ENCODE measurements at regions not wholly inside any gene's neighbourhood (a gene's known extent, or its start where the extent isn't known, plus 50 kb on each side); places are given as distances from the start of the nearest gene placed in this dataset.
"Not testable (repeated sequence)": the region's sequence is repeated elsewhere in the genome, so short reads cannot be mapped to it uniquely, and the experiment has no call there.

DNA sequence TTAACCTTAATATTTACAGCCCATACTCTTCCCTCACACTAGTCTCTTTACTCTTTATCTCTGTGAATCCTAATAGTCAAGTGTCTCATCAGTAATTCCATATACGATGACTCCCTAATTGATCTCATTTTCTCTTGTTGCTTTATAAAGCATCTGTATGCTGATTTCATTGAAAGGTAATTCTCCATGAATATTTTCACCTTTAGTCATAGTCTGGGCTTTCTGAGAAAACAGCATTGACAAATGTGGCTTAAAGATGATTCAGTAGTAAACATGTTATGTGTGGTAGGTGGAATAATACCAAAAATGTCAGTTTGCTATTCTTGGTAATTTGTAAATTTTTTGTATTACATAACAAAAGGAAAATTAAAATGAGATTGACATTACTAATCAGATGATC, 1176.5 kb downstream of the NCAM2 start:
- Mint-ChIP-seq H3K9me3 (peaks cover 7% of the 10 kb centered on the region), H3K27ac (no peak overlapping the region), H3K36me3 (no peaks in the 10 kb centered on the region), H3K4me1 (no peaks in the 10 kb centered on the region), H3K27me3 (no peaks in the 10 kb centered on the region), H3K4me3 (no peak overlapping the region)
- no peak for DNase-seq
- CTCF ChIA-PET: no interaction called here

DNA sequence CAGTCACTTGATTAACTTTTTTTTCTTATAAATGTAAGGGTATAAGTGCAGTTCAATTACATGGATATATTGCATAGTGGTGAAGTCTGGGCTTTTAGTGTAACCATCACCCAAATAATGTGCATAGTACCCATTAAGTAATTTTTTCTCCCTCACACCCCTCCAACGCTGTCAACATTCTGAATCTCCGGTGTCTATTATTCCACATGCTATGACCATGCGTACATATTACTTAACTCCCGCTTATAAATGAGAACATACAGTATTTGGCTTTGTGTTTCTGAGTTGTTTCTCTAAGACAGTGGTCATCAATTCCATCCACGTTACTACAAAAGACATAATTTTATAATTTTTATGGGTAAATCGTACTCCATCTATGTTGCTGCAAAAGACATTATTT, 1191.1 kb downstream of the NCAM2 start:
- H3K4me1 Mint-ChIP-seq: no peaks in the 10 kb centered on the region
- no peak overlapping the region for H3K4me3 Mint-ChIP-seq
- H3K36me3 Mint-ChIP-seq: no peaks in the 10 kb centered on the region
- H3K27ac Mint-ChIP-seq: no peak overlapping the region
- CTCF ChIA-PET: no interaction called here
- no peaks in the 10 kb centered on the region for H3K27me3 Mint-ChIP-seq
- no peak for DNase-seq
- H3K9me3 Mint-ChIP-seq: no peaks in the 10 kb centered on the region

DNA sequence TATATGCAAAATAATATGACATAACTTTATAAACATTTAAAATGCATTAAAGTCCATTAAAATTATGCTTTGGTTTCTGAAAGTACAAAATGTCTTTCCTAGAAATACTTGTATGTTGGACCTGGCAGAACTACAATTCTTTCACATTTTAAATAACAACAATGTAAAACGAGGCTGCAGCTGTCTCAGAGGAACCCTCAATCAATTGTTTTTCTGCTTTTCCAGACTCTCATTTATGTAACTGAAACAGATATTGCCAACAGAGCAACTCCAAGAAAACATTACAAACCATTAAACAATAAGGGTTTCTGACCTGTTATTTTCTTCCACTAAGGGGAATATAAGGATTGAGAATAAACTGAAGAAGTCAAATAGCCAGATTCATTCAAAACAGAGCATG, 1193.4 kb downstream of the NCAM2 start:
- H3K4me3 Mint-ChIP-seq: no peak overlapping the region
- no peak for DNase-seq
- CTCF ChIA-PET: no interaction called here
- no peaks in the 10 kb centered on the region for H3K36me3 Mint-ChIP-seq
- no peaks in the 10 kb centered on the region for H3K27me3 Mint-ChIP-seq
- no peaks in the 10 kb centered on the region for H3K4me1 Mint-ChIP-seq
- H3K9me3 Mint-ChIP-seq: no peaks in the 10 kb centered on the region
- H3K27ac Mint-ChIP-seq: no peak overlapping the region

DNA sequence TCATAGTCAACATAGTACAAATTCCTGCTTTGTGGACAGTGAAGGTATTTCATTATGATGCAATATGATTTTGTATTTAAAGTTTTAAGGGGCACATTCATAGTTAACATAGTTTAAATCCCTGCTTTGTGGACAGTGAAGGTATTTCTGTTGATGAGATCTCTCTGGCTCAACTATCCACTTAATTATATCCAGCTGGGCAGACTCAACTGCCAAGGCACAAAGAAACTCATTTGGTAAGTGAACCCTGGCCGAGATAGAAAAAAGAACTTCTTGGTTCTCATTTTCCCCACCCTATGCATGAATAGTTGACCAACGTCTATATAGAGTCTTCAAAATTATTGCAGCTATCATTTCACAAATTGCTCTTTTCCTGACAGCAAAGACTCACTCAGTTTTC, 1194.6 kb downstream of the NCAM2 start:
- DNase-seq: no peak
- Mint-ChIP-seq H3K4me1 (no peaks in the 10 kb centered on the region), H3K36me3 (no peaks in the 10 kb centered on the region), H3K4me3 (no peak overlapping the region), H3K9me3 (no peaks in the 10 kb centered on the region), H3K27me3 (no peaks in the 10 kb centered on the region), H3K27ac (no peak overlapping the region)
- CTCF ChIA-PET: no interaction called here

DNA sequence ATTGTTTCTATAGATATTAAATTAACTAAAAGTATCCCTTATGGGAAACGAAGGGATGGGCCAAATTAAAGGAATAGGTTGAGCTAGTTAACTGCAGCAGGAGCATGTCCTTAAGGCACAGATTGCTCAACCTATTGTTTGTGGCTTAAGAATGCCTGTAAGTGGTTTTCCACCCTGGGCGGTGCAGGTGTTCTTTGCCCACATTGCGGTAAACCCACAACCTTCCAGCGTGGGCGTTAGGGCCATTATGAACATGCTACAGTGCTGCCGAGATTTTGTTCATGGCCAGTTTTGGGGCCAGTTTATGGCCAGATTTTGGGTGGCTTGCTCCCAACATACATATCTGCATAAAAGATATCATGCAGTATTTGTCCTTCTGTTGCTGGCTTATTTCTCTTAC, 1196.8 kb downstream of the NCAM2 start:
- not testable (repeated sequence) for DNase-seq, H3K4me3 Mint-ChIP-seq, H3K36me3 Mint-ChIP-seq

DNA sequence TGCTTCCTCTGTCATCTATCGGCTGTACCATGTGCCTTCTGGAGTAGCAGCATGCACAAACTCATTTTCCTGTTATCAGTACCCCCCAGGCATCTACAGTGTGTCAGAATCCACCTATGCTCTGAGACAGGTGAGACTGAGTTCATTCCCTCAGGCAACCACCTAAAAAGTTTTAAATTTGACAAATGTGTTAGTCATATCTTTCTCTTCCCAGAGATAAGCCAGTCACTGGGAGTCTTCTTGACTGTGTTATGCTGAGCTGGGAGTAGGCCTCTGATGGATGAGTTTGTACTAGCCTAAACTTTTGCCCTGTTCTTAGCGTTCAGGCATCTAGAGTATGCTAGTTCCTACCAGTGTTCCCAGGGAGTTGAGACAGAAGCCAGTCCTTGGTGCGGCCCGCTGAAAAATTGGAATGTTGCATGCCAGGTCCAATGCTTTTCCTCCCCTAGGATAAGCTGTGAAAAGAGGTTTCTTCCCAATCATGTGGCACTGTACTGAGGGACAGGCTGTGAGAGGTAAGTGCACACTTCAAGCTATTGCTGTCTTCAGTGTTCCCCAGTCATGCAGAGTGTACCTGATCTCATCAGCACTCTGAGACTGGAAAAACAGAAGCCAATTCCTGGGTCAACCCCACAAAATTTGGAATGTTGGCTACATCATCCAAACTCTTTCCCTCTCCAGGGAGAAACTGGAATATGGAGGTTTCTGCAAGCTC, 1202.3 kb downstream of the NCAM2 start:
- Mint-ChIP-seq H3K9me3 (no peaks in the 10 kb centered on the region), H3K36me3 (no peaks in the 10 kb centered on the region), H3K4me1 (no peaks in the 10 kb centered on the region), H3K27me3 (no peaks in the 10 kb centered on the region), H3K4me3 (no peak overlapping the region), H3K27ac (no peak overlapping the region)
- DNase-seq: no peak
- CTCF ChIA-PET: no interaction called here

More for the DNA sequence above, 1196.8 kb downstream of the NCAM2 start:
- H3K4me1 Mint-ChIP-seq, H3K27me3 Mint-ChIP-seq, CTCF ChIA-PET, H3K27ac Mint-ChIP-seq, H3K9me3 Mint-ChIP-seq: not testable (repeated sequence)

DNA sequence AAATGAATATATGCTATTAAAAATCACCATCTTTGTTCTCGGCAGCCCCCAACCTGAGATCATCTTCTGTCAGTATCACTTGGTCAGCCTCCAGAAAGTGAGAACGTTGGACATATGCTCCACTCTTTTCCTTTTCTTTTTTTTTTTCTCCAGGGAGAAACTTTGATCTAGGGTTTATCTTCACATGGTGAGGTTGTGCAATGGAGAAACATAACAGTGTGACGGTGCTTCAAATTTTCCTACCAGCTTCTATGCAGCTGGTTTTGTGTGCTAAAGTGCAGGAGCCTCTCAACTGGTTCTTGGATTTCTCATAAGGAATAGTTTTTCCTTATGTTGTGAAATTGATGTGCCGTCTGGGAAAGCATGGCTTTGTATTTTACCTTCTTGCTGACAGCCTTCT, 1202.9 kb downstream of the NCAM2 start:
- H3K27me3 Mint-ChIP-seq: no peaks in the 10 kb centered on the region
- H3K27ac Mint-ChIP-seq: no peak overlapping the region

DNA sequence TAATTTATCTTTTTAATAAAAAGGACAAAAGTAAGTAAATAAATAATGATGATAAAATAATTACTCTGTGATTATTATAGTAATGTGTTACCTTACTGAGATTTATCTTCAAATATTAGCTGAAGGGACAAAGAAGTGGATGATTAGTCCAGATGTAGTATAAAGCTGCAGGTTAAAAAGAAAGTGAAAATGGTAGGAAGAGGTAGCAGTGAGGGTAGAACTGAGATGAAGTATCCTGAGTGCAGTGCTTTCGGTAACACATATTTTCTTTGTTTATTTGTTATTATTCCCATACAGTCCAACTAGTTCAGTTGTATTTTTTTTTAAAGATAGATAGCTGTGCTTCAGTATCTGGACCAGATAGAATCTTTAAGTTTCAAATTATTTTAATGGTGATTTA, 1203.5 kb downstream of the NCAM2 start:
- no peak for DNase-seq
- Mint-ChIP-seq H3K4me3 (no peak overlapping the region), H3K27me3 (no peaks in the 10 kb centered on the region), H3K36me3 (no peaks in the 10 kb centered on the region), H3K9me3 (no peaks in the 10 kb centered on the region), H3K27ac (no peak overlapping the region), H3K4me1 (no peaks in the 10 kb centered on the region)
- CTCF ChIA-PET: no interaction called here

More for the DNA sequence above, 1202.9 kb downstream of the NCAM2 start:
- no peaks in the 10 kb centered on the region for H3K9me3 Mint-ChIP-seq
- H3K4me3 Mint-ChIP-seq: no peak overlapping the region
- CTCF ChIA-PET: no interaction called here
- no peaks in the 10 kb centered on the region for H3K36me3 Mint-ChIP-seq
- no peaks in the 10 kb centered on the region for H3K4me1 Mint-ChIP-seq
- no peak for DNase-seq

DNA sequence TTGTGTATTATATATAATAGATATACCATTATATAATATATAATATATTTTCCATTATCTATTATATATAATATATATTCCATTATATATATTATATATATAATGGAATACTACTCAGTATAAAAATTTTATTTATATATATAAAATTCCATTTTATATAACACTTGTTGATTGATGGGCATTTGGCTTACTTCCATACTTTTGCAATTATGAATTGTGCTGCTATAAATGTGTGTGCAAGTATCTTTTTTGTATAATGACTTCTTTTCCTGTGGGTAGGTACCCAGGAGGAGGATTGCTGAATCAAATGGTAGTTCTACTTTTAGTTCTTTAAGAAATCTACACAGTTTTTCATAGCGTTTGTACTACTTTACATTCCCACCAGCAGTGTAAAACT, 1211.1 kb downstream of the NCAM2 start:
- CTCF ChIA-PET: no interaction called here
- no peak overlapping the region for H3K27ac Mint-ChIP-seq
- no peak for DNase-seq
- no peaks in the 10 kb centered on the region for H3K36me3 Mint-ChIP-seq
- no peak overlapping the region for H3K4me3 Mint-ChIP-seq
- H3K4me1 Mint-ChIP-seq: no peaks in the 10 kb centered on the region
- no peaks in the 10 kb centered on the region for H3K27me3 Mint-ChIP-seq
- H3K9me3 Mint-ChIP-seq: peaks cover 5% of the 10 kb centered on the region

DNA sequence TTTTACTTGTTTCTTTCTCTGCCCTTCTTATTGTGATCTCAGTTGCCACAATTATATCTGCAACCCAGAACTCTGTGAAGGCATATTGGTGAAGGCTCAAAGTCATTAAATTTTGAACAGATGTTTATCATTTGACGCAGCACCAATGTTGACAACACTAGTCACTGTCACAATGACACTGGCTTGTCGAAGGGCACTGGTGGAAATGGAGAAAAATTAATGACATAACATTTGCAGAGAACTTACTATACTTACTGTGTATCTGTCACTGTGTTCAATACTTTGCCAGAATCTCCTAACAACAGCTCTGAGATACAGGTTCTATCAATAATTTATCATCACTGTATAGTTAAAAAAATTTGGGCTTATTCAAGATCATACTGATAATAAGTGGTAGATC, 1213.7 kb downstream of the NCAM2 start:
- no peaks in the 10 kb centered on the region for H3K4me1 Mint-ChIP-seq

DNA sequence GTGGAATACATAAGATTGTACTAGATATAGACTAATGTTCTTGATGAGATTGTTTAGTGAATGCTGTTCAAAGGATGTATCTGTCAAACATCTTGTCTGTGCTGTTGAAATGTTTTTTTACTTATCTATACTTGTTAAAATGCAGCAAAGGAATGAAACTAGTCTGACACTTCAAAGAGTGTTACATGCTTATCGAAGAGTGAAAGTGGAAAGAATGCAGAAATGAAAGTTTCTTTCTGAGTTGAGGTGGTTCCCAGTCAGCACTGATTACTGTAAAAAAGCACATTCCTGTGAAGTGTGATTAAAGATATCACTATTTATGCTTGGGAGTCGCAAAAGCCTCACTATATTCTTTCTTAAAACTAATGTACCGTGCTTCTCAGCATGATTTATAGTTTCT, 1225.2 kb downstream of the NCAM2 start:
- Mint-ChIP-seq H3K36me3 (no peaks in the 10 kb centered on the region), H3K27ac (no peak overlapping the region), H3K4me3 (no peak overlapping the region), H3K27me3 (no peaks in the 10 kb centered on the region), H3K4me1 (peaks cover 4% of the 10 kb centered on the region), H3K9me3 (no peaks in the 10 kb centered on the region)
- DNase-seq: no peak
- CTCF ChIA-PET: no interaction called here

More for the DNA sequence above, 1213.7 kb downstream of the NCAM2 start:
- H3K27ac Mint-ChIP-seq: no peak overlapping the region
- CTCF ChIA-PET: no interaction called here
- peaks cover 5% of the 10 kb centered on the region for H3K9me3 Mint-ChIP-seq
- H3K4me3 Mint-ChIP-seq: no peak overlapping the region
- no peaks in the 10 kb centered on the region for H3K27me3 Mint-ChIP-seq
- H3K36me3 Mint-ChIP-seq: no peaks in the 10 kb centered on the region
- DNase-seq: no peak

DNA sequence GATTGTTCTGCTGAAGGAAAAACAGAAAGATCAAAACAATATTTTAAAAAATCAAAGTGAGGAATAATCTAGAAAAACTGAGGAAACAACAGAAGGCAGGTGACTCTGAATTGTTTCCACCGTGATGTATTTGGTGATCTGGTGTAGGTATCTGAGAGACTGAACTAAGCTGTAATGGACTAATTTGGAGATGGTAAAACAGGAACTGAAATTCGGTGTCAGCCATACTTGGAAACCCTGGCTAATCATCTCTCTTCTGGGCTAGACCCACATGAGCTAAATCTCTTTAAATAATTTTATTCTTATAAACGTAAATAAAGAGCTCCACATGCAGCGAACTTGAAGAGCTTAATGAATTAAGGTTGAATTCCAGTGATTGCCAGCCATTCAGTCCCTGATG, 1226.1 kb downstream of the NCAM2 start:
- Mint-ChIP-seq H3K9me3 (no peaks in the 10 kb centered on the region), H3K27me3 (no peaks in the 10 kb centered on the region), H3K36me3 (no peaks in the 10 kb centered on the region), H3K4me3 (no peak overlapping the region), H3K27ac (no peak overlapping the region), H3K4me1 (peaks cover 4% of the 10 kb centered on the region)
- CTCF ChIA-PET: no interaction called here
- DNase-seq: no peak

DNA sequence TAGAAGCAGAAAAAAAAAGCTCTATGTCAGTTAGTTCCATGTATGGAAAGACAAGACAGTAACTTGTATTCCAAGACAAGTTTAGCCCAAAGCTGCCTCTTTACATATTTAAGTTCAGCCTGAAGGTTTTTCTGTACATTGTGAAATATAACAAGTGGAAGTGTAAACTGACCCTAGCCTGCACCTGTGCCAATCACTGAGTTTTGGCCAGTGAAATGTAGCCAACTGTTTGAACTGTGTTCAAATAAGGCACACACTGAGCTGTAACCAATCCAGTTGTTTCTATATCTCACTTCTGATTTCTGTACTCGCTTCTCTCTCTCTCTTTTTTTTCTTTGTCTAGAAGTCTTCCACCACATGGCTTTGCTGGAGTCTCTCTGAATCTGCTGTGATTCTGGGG, 1227.1 kb downstream of the NCAM2 start:
- DNase-seq: no peak
- Mint-ChIP-seq H3K4me3 (no peak overlapping the region), H3K36me3 (no peaks in the 10 kb centered on the region), H3K9me3 (no peaks in the 10 kb centered on the region), H3K4me1 (peaks cover 4% of the 10 kb centered on the region), H3K27ac (no peak overlapping the region), H3K27me3 (no peaks in the 10 kb centered on the region)
- CTCF ChIA-PET: no interaction called here

DNA sequence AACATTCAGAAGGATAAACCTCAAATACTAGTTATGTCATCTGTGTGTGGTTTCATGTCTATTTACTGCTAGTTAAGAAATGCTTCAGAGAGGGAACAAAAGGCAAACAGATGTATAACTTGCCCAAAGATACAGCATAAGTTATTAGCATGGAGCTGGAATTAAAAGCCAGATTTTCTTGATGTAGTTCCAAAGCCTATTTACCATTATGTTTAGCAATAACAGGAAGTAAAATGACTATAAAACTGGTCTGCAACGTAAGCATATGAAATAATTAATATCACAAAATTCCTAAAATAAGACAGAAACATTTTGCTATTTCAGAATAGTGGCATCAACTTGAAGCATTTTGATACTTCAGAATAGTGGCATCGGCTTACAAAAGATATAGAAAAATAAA, 1232.8 kb downstream of the NCAM2 start:
- no peak overlapping the region for H3K27ac Mint-ChIP-seq
- no peaks in the 10 kb centered on the region for H3K36me3 Mint-ChIP-seq
- DNase-seq: no peak
- CTCF ChIA-PET: no interaction called here
- no peak overlapping the region for H3K4me3 Mint-ChIP-seq
- H3K27me3 Mint-ChIP-seq: no peaks in the 10 kb centered on the region
- H3K9me3 Mint-ChIP-seq: peaks cover 4% of the 10 kb centered on the region
- H3K4me1 Mint-ChIP-seq: no peaks in the 10 kb centered on the region

DNA sequence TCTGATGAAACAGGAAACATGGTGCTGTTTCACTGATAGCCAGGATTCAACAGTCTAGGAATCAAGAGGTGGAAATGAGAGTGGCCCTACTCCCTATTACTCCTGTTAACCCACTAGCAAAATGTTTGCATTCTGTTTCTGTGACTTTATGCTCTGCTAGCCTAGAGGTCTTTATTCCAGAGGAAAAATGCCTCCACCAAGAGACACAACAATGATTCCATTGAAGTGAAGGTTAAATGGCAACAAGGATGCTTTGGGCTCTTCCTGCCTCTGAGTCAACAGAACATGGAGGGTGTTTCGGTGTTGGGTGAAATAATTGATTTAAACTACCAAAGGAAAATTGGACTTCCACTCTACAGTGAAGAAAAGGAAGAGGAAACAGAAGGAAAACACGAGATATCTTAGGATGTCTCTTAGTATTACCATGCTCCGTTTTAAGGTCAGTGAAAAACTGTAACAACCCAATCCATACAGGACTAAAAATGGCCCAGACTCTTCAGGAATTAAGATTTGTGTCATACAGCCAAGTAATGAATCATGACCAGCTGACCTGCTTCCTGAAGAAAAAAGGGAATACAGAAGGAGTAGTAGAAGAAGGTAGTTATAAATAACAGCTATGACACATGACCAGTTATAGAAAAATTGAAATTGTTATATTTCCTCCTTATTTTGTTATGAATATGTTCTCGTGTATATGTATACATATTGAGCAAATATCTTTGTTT, 1237.8 kb downstream of the NCAM2 start:
- Mint-ChIP-seq H3K27ac (no peak overlapping the region), H3K27me3 (no peaks in the 10 kb centered on the region), H3K4me3 (no peak overlapping the region), H3K9me3 (peaks cover 14% of the 10 kb centered on the region), H3K4me1 (no peaks in the 10 kb centered on the region), H3K36me3 (no peaks in the 10 kb centered on the region)
- CTCF ChIA-PET: no interaction called here
- DNase-seq: no peak

Data from activated naive CD4-positive, alpha-beta T cell treated with anti-CD3 and anti-CD28 coated beads, Interleukin-2, amount 10 ng/mL, durations not matched to agents 7 days and 5 days (primary cell).